ENCODE measurements at regions not wholly inside any gene's neighbourhood (a gene's known extent, or its start where the extent isn't known, plus 50 kb on each side); places are given as distances from the start of the nearest gene placed in this dataset.

- TF ChIP-seq CSDC2 (CRISPR knock-in tag; IDR thresholded peaks at IDR 0.05) (no peak), TOX (CRISPR knock-in tag; IDR thresholded peaks at IDR 0.05; ENCODE audit: borderline replicate concordance) (no peak), ZC3H10 (CRISPR knock-in tag; IDR thresholded peaks at IDR 0.05) (no peak), ZFP30 (CRISPR knock-in tag; IDR thresholded peaks at IDR 0.05) (no peak), ZNF8 (CRISPR knock-in tag; IDR thresholded peaks at IDR 0.05) (no peak), BACH2 (CRISPR knock-in tag; IDR thresholded peaks at IDR 0.05; ENCODE audit: borderline replicate concordance) (no peak), CSRNP3 (CRISPR knock-in tag; IDR thresholded peaks at IDR 0.05) (no peak), PATZ1 (CRISPR knock-in tag; IDR thresholded peaks at IDR 0.05; ENCODE audit: borderline replicate concordance) (no peak)
These were observed 62.9 kb upstream of the CLDN5 start for GRCh38 chr22:19586922-19587684.

Data from SK-N-SH treated with all-trans-retinoic acid at 6 μM for 48 hours (cell line).